PC-3 (cell line): ENCODE measurements at regions not wholly inside any gene's neighbourhood (a gene's known extent, or its start where the extent isn't known, plus 50 kb on each side); places are given as distances from the start of the nearest gene placed in this dataset.

Experiments
- CTCF ChIP-seq: fragments of 300-600 bp; sonication (generic); conservative IDR thresholded peaks from 2 replicates; pipeline ENCODE4 v1.5.1; 2017; ENCODE audit warnings: antibody characterized with exemption, low read depth, mild to moderate bottlenecking, low read length
- EZH2phosphoT487 ChIP-seq: fragments of 300-600 bp; sonication (generic); IDR thresholded peaks from 2 replicates; pipeline ENCODE4 v1.6.1; 2018; ENCODE audit warnings: mild to moderate bottlenecking, antibody characterized with exemption, low read length, borderline replicate concordance

DNA sequence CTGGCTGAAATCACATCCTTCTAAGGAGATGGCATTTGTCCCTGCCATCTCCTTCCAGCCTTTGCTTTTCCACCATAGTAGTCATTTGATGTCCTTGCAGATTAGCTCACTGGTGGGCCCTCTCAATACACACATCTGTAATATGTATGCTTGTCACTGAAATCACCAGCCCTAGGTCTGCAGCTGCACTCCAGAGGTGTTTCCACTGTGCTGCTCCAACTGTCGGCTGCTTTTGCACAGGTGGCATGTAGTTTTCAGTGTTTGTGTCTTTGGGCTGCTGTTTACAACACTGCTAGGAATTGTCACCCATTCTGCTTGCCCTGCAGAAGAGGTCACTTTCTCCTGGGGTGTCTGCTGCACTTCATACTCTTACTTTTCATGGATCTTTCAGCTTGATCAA lies 69.0 kb upstream of the GRAMD1B start:
- TF ChIP-seq EZH2phosphoT487 (no peak), CTCF (no peak)
